ENCODE measurements at regions not wholly inside any gene's neighbourhood (a gene's known extent, or its start where the extent isn't known, plus 50 kb on each side); places are given as distances from the start of the nearest gene placed in this dataset.

DNA sequence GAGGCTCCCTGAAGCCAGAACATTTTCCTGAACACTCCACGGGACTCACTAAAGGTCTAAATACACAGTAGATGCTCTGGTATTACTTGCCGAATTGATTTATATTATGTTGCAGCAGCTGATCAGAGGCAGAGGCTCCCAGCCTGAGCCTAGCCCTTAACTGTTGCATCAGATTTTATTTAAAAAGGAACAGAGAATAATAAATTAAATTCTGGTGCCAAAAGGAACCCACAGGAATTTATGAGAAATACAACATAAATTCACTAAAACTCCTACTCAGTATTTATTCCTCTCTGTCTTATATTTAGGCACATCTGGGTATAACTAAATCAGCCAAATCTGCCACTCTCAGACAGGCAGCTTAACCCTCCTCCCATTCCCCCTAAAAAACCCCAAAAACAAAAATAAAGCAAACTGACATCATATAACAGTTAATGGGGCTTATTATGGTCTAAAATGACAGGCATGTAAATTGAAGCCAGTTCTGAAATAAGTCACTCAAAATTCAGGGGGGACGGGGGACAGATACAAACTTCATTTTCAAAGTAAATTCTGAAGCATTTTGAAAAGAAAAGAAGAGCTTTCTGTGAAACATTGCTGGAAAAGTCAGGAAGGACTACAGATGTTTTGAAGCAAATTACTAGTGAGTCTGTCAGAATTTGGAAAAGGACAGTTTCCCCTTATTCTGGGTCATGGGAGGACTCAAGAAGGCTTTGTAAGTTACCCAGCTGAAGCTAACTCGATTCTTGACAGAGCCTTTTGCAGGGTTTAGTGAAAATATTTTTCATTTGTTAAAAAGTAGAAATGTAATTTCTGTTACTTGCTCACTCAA is 53.8 kb upstream of the CORO2B start:
- DNase-seq (ENCODE audit: low spot score): peak; percentile 85

DNA sequence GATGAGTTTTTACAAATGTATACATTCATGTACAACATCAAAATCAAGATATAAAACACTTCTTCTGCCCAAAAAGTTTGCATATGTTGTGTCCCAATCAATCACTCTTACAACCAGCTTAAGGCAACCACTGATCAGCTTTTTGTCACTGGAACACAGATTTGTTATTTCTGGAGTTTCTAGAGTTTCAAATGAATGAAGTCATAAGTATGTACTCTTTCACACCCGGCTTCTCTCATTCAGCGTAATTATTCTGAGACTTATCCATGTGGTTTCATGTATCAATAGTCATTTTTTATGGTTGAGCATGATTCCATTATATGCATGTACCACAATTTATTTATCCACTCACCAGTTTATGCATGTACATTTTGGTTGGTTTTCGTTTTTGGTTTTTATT is 53.0 kb upstream of the CORO2B start:
- no peak for DNase-seq (ENCODE audit: low spot score)

DNA sequence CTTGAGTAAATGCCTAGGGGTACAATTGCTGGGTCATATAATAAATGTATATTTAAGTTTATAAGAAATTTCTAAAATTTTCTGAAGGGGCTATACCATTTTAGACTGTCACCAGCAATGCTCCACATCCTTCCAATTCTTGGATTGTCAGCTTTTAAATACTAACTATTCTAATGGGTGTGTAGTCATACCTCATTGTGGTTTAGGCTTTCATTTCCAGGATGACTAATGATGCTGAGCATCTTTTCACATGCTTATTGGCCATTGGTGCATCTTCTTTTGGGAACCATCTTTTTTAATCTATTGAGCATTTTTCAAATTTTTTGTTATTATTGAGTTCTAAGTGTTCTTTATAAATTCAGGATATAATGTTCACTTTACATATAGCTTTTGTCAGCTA is 52.5 kb upstream of the CORO2B start:
- DNase-seq (ENCODE audit: low spot score): no peak

DNA sequence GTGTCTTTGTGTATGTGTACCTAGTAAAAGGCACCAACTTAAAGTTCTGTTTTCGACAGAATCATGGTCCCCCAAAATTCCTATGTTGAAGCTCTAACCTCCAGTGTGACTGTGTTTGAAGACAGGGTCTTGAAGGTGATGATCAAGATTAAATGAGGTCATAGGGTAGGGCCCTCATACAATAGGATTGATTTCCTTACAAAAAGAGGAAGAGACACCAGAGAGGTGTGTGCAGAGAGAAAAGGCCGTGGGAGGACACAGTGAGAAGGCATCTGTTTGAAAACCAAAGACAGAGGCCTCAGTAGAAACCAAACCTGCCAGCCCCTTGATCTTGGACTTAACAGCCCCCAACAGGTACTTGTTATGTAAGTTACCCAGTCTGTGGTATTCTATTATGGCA is 52.0 kb upstream of the CORO2B start:
- DNase-seq (ENCODE audit: low spot score): no peak

DNA sequence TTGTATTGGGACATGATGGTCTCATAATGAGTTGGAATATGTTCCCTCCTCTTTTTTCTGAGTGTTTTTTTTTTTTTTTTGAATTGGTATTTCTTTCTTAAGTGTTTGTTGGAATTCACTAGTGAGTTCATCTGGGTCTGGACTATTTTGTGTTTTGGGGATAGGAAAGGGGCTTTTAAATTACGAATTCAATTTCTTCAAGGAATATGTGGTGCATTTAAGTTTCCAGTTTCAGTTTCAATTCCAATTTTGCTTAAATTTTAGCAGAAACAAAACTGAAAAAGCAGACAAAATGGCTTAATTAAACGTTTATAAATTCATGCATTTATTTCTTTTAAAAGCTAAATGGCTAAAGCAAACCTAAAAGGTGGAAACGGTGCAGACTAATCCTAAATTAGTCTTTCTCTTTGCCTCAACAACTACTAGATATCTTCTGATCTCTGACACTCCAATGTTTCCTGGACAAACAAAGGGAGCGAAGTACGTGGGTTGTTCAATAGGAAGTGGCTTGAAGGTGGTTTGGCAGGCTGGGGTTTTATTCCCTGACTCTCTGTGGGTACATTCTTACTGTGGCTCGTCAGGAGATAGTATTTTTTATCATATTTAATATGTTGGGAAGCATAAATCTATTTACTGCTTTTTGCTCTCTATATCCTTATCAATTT is 50.0 kb upstream of the CORO2B start:
- no peak for DNase-seq (ENCODE audit: low spot score)
